ENCODE measurements at regions not wholly inside any gene's neighbourhood (a gene's known extent, or its start where the extent isn't known, plus 50 kb on each side); places are given as distances from the start of the nearest gene placed in this dataset.
"Not testable (repeated sequence)": the region's sequence is repeated elsewhere in the genome, so short reads cannot be mapped to it uniquely, and the experiment has no call there.

- DNase-seq: no peak
Measured at GRCh38 chr20:30511322-30512030, 746.0 kb upstream of the DEFB115 start.

DNA sequence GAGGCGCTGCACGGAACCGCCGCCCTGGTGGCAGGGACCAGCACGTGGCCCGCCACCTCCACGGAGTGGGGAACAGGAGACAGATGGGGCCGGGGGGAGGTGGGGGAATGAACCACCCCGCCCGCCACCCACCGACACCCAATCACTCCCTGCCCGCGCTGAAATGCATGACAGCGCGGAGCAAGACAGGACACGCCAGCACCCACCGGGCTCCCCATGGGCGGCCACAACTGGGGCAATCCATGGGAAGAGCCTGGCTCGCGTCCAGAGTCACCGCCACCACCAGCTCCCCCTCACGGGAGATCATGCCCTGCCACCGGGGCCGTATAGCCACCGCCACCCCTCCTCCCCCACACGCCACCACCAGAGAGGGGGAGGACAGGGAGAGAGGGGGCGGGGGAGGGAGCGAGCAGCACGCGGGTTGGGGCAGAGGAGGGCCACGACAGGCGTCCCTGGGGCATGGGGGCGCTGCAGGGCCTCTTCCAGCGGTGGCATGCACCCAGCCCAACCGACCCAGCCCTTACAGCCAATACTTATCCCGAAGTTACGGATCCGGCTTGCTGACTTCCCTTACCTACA, 744.3 kb upstream of the DEFB115 start:
- DNase-seq: no peak

DNA sequence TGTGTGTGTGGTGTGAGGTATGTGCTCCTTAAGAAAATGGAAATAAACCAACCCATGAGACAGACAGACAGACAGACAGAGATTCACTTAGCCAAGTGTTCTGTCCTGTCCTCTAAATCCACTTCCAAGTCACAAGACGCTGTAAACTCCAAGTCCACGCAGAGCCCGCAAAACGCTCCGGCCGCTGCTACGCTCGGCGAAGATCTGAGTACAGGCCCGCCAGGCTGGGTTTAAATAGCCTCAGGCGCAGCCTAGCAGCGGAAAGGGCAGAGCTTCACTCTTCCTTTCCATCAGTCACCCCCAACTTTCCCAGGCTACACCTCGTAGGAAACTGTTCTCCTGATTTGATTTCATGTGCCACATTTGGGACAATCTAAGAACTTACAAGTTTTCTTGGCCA, 741.5 kb upstream of the DEFB115 start:
- DNase-seq: not testable (repeated sequence)

DNA sequence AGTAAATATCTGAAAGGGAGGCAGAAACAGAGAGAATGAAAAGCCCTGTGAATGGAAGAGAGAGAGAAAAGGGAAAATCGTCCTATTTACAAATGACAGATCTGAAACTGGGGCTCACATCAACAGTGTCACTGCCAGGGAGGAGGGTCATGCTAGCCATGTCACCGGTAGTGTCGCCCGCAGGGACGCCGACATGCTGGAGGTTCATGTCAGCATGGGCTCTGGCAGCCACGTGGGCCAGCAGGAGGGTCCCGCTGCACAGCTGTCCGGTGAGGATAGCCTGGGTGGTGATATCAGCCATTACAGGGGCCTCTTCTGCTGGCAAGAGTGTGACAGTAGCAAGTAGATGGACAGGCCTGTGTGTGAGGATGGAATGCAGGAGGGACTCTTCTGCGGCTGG, 738.6 kb upstream of the DEFB115 start:
- DNase-seq: not testable (repeated sequence)

GRCh38 chr20:30521686-30522415, 735.6 kb upstream of the DEFB115 start:
- DNase-seq: not testable (repeated sequence)

- DNase-seq: not testable (repeated sequence)
Measured at GRCh38 chr20:30524155-30524554, 733.3 kb upstream of the DEFB115 start.

- not testable (repeated sequence) for DNase-seq
Measured at GRCh38 chr20:30524761-30525160, 732.7 kb upstream of the DEFB115 start.

- not testable (repeated sequence) for DNase-seq
Measured at GRCh38 chr20:30533653-30534052, 723.8 kb upstream of the DEFB115 start.

DNA sequence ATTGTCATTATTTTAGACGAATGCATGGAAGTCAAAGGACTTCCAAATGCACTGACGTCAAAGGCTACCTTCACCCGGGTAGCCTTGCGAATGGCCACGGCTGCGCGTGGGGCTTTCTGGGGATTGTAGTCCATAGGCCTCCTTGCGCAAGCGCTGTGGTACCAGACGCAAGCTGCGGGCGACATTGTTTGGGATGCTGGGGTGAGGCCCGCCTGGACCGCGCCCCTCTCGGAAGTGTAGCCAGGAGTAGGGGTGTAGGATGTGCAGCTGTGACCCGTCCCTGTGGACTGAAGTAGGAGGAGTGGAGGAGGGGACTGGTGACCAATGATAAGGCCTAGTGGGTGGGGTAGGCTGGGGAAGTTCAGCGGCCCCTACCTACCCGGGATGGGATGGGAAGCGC, 720.0 kb upstream of the DEFB115 start:
- DNase-seq: not testable (repeated sequence)

GRCh38 chr20:30540330-30541069, 717.0 kb upstream of the DEFB115 start:
- not testable (repeated sequence) for DNase-seq

GRCh38 chr20:30551236-30551635, 706.2 kb upstream of the DEFB115 start:
- DNase-seq: not testable (repeated sequence)

DNA sequence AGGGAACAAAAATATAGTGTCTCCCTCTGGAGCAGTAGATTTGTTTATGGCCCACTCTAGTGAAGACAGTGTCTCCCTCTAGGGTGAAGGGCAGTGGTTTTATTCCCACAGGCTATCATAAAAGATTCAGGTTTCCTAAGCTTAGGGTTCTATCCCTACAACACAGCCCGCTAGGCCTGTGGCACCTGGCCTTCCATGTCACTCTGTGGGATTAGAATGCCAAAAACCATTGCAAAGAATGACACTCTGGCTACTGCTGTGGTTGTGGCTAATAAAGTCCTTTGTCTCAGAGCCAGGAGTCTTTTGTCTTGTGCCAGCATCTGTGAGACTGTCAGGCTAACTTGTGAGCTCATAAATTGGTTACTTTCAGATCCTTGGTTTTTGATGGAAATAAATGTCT, 700.7 kb upstream of the DEFB115 start:
- DNase-seq: not testable (repeated sequence)

GRCh38 chr20:30565086-30565485, 692.4 kb upstream of the DEFB115 start:
- not testable (repeated sequence) for DNase-seq

DNA sequence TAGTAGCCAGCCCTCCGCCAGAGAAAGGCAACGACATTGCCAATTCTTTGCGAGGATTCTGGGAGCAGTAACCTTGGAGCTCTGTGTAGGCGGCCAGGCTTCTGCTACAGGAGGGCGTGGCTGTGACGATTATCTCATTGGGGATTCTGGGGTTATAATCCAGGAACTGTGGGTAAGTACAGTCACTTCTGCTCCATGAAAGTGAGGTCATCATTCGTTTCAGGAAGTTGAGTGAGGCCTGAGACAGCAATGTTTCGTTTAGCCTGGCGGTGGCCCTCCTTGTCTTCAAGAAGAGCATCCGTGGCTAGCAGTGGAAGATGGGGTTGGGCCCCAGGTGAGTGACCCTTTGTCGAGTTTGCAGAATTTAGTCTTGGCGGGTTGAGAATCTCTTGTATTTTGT, 687.6 kb upstream of the DEFB115 start:
- DNase-seq: not testable (repeated sequence)

- not testable (repeated sequence) for DNase-seq
Measured at GRCh38 chr20:30570622-30571021, 686.8 kb upstream of the DEFB115 start.

GRCh38 chr20:30574337-30574736, 683.1 kb upstream of the DEFB115 start:
- not testable (repeated sequence) for DNase-seq

DNA sequence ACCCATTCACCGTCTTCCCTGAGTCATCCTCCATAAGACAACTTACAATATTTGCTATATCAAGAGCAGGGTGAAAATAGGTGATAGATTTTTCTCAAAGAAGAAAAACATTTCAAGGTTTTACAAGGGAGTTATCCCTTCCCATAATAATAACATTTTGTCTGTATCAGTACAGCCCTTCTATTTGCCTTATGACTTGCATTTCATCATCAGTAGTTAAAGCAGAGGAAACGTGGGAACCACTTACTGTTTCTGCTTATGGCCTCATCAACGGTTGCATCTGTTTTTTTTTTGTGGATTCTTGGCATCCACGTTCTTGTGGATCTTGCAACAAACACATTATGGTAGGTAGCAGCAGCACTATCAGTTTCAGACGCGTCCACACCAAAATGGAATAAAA, 678.4 kb upstream of the DEFB115 start:
- not testable (repeated sequence) for DNase-seq

- not testable (repeated sequence) for DNase-seq
Measured at GRCh38 chr20:30579824-30580438, 677.5 kb upstream of the DEFB115 start.

DNA sequence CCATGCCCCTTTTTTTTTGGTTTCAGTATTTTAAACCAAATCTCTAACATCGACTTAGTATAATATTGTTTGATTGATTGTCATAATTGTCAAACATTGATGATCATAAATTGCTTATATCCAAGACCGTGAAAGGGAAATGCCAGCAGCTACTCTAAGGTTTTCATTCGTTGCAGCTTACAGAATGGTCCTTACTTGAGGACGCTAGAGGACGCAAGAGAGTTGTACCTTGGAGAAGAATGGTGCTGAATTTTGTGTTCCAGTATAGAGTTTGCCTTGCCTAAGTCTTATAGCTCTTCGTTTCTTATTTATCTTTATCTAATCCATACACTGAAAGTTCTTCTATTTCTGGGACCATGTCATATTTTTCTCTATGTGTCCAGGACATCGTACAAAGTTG, 675.6 kb upstream of the DEFB115 start:
- not testable (repeated sequence) for DNase-seq

- DNase-seq: not testable (repeated sequence)
Measured at GRCh38 chr20:30584403-30584802, 673.1 kb upstream of the DEFB115 start.

- not testable (repeated sequence) for DNase-seq
Measured at GRCh38 chr20:30585244-30585796, 672.1 kb upstream of the DEFB115 start.

DNA sequence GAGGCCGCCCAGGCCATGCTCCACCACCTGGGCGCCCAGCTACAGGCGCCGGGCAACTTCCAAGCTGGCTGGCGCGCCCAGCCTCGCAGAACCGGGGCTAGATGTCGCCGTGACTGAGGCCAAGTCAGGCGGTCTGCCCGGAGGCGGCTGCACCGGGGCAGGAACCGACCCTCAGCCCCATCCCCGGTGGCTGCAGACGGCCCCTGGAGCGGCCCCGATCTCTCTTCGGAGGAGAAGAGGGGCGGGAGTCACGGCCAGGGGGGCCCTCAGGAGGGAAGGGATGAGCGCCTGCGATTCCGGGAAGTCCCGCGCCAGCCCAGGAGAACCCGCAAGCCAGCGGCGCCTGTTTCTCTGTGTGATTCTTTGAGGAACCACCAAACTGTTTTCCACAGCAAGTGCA, 671.3 kb upstream of the DEFB115 start:
- not testable (repeated sequence) for DNase-seq

Data from NCI-H1436 treated with DMSO at 0.1 percent for 48 hours (cell line).